ENCODE measurements at regions not wholly inside any gene's neighbourhood (a gene's known extent, or its start where the extent isn't known, plus 50 kb on each side); places are given as distances from the start of the nearest gene placed in this dataset.
A peak's percentile ranks its signal among the peaks of the same experiment; 100 is the strongest.
"Not testable (repeated sequence)": the region's sequence is repeated elsewhere in the genome, so short reads cannot be mapped to it uniquely, and the experiment has no call there.

DNA sequence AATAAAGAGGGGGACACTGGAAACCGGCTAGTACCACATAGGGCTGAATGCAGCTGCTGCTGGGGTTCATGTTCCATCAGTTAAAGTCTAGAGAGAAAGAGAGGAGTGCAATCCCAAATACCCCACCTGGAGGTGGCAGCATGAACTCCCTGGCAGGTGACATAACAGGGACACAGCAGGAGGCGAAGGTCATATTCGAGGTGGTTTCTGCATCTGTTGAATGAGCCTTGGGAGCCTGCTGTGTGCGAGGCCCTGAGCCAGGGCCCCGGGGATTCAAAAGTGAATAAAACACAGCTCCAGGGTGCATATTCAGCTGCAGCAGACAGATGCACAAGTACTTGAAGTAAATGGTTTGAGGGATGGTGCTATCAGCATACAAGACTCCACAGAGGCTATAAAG is 456.8 kb downstream of the SETD4 start:
- no peak for DNase-seq
- intact Hi-C loops (cut with micrococcal nuclease): no loop called here
- ATAC-seq: no peak

DNA sequence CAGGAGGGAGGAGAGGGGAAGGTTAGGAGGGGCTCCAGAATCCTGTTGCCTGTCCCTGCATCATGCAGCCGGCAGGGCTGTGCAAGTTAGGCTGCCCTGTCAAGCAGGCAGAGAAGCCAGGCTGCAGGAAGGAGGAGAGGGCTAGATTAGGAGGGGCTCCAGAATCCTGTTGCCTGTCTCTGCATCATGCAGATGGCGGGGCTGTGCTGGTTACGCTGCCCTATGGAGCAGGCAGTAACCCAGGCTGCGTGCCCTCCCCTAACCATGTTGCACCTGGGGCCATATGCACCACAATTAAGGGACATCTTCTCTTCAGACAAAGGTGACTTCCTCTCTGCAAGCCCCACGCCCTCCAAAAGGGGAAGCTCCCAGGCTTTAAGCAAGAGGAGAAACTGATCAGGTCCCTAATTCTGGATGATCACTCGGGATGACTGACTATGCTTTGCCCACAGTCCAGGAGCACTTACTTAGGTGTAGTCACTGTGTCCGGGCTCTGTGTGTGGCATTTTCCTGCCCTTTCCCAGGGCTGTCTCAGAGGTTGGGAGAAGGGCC is 457.4 kb downstream of the SETD4 start:
- no peak for ATAC-seq
- intact Hi-C loops (cut with micrococcal nuclease): no loop called here
- DNase-seq: peak; percentile 20

DNA sequence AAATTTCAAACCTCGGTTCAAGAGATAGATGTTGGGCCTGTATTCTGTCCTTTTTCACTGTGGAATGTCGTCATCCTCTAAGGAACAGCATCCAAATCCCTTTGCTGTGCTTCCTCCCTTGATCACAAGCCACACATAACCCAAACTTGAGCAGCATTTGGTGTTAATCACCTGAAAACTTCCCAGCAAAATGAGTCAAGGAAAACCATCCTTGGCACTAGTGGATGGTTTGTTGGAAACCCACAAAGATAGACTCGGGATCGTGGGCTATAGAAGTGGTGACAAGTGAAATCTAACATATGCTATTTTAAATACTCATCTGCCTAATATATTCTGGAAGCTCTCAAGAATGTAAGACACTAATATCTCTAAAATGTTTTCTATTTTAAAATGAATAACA is 459.1 kb downstream of the SETD4 start:
- ATAC-seq: no peak
- DNase-seq: no peak
- intact Hi-C loops (cut with micrococcal nuclease): no loop called here

- intact Hi-C loops (cut with micrococcal nuclease): no loop called here
- ATAC-seq (no peak), DNase-seq (no peak)
Observed at GRCh38 chr21:35599164-35599563, 461.2 kb downstream of the SETD4 start.

DNA sequence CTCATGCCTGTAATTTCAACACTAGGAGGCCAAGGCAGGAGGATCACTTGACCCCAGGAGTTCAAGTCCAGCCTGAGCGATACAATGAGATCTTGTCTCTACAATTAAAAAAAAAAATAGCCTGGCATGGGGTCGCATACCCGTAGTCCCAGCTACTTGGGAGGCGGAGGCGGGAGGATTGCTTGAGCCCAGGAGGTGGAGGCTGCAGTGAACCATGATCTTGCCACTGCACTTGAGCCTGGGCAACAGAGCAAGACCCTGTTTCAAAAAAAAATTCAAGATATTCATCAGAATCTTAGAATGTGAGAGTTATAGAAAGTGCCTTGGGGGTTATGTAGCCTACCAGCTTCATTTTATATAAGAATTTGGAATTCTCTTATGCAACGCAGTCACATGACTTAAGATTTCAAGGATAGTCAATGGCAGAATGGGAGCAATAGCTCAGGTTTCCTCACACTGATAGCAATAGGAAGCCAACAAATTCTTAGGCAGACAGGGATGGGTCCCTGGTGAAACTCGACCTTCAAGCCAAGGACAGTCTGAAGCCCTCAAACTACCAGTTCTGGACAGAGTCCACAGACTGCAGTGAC is 462.5 kb downstream of the SETD4 start:
- intact Hi-C loops (cut with micrococcal nuclease): no loop called here
- DNase-seq (no peak), ATAC-seq (no peak)

DNA sequence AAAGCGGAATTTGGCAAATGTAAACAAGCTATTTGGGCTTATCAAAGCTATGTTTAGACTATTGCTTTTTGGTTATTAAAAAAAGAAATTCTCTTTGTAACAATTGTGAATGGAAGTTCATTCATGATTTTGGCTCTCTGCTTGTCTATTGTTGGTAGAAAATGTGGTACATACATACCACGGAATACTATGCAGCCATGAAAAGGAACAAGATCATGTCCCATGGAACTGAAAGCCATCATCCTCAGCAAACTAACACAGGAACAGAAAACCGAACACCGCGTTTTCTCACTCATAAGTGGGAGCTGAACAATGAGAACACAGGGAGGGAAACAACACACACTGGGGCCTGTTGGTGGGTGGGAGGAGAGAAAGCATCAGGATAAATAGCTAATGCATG is 465.4 kb downstream of the SETD4 start:
- intact Hi-C loops (cut with micrococcal nuclease): no loop called here
- no peak for DNase-seq
- ATAC-seq: no peak

DNA sequence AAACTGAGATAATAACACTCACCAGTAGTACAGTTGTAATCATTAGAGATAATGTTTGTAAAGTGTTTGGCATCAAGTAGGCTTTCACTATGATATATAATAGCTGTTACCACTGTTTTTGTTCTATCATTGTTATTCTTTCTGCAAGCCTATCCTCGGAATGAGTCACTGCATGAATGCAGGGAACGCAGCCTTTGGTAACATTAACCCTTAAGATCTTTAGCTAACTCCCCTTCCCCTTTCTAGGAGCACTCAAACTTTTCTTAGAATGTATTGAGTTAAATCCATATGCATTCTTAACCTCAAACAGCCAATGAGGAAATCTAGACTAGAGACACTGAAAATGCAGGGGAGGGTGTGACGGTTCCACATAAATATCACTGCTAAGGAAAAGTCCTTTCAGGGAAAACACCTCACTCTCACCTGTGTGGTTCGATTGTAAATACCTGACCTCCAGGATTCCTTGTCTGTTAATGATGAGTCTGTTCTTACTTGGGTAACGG is 467.3 kb downstream of the SETD4 start:
- ATAC-seq: no peak
- no peak for DNase-seq
- intact Hi-C loops (cut with micrococcal nuclease): no loop called here

DNA sequence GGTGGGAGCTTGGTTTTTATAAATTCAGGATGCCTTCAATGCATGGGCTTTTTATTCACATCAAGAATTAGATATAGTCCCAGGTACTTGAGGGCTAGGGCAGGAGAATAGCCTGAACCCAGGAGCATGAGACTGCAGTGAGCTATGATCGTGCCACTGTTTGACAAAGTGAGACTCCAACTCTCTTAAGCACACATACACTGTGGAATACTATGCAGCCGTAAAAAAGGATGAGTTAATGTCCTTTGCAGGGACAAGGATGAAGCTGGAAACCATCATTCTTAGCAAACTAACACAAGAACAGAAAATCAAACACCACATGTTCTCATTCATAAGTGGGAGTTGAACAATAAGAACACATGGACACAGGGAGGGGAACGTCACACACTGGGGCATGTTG is 470.0 kb downstream of the SETD4 start:
- ATAC-seq; intact Hi-C loops (cut with micrococcal nuclease); DNase-seq: not testable (repeated sequence)

DNA sequence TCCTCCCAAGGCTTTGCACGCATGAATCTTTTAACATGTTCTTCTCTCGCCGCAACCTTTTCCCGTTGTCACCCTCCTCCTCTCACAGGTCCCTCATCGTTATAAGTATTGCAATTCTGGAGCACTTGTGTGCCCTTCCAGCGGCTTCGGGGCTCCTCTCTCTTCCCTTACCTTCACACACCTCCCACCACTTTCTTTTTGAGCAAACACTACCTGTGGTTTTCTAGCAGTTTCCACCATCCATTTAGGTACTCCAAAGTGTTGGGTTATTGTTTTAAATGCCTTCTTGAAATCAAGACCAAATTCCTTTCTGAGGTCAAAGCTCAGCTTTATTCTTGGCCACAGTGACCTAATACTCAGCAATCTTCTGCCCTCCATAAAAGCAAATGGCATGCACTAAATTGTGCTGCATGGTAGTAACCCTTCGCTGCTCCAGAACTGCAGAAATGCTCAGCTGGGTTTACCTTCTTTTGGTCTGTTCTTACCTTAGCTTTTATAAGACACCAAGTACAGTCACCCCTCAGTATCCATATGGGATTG is 472.4 kb downstream of the SETD4 start:
- intact Hi-C loops (cut with micrococcal nuclease): no loop called here
- DNase-seq (no peak), ATAC-seq (no peak)

DNA sequence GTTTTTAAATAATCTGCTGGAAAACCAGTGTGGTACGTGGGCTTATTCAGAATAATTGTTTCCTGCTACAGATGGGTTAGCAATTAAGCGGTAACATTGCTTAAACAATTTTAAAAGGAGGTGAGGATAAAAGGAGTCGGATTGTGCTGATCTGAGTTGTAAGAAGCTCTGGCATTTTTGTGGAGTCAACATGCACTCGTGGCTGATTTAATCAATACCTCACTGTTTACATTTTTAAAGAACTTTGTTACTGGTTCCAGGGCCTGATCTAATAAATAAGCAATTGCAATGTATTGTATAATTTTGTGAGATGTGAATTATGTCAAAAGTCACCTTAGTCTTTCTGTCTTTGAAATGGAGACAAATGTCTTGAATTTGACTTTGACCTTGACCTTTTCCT is 474.0 kb downstream of the SETD4 start:
- ATAC-seq (no peak), DNase-seq (no peak)
- intact Hi-C loops (cut with micrococcal nuclease): no loop called here

DNA sequence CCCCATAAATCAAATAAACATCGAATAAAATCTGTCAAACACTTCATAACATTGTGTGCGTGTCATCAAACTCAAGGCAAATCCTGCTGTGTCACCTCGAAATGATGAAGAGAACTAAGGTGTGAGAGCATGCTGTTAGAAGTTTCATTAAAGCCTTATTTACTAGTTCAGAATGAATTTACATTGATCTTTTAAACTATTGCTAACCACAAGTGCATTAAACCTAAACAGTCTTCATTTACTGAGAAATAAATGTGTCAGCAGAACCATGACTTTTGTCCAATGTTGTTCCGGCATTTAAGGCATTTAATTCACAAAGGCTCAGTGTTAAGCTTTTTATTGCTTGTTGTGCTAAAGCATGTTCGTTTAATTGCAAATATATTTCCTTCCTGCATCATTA is 474.4 kb downstream of the SETD4 start:
- intact Hi-C loops (cut with micrococcal nuclease): no loop called here
- ATAC-seq (no peak), DNase-seq (no peak)

GRCh38 chr21:35585155-35585554 is 475.2 kb downstream of the SETD4 start:
- ATAC-seq: no peak
- intact Hi-C loops (cut with micrococcal nuclease): no loop called here
- no peak for DNase-seq

DNA sequence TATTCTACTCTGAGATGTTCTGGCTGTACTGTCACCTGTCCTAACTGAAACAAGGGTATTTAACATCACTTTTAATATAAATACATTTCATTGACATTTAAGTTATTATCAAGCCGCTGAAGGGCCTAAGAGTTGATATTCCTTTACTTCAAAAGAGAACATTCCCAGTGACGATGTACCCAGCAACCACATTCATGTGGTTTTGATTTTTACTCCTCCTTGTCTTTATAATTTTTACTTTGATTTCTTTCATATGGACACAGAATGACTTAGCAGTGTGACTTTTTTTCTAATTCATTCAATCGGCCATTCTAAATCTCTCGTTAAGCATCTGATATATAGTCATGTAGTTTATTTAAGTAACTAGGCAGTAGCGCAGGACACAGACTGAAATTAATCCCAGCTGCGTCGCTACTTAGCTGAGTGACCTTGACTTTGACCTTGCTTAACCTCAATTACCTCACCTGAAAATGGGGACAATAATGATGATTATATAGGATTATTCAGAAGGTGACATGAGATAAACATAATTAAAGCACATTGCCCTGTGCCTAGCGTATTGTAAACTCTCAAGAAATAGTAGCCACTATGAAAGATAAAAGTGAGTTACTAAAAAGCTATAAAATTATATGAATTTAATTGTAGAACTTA is 476.6 kb downstream of the SETD4 start:
- intact Hi-C loops (cut with micrococcal nuclease): no loop called here
- ATAC-seq (no peak), DNase-seq (no peak)

DNA sequence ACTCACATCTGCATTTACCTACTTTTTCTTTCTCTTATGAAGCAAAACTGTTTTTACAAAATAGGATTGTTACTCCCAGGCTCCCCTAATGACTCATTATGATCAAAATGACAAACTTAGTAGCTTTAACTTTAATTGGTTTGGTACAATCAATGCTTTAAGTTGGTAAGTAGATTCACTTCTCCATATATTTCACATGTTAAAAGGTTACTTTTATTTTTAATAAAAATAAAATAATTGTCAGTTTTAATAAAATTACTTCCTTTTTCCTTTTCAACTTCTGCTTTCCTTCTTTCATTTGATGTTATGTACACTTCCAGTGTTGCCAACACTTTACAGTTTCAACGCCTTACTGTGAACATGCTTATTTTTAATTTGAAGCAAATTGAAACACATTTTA is 477.6 kb downstream of the SETD4 start:
- intact Hi-C loops (cut with micrococcal nuclease): no loop called here
- ATAC-seq (no peak), DNase-seq (no peak)

DNA sequence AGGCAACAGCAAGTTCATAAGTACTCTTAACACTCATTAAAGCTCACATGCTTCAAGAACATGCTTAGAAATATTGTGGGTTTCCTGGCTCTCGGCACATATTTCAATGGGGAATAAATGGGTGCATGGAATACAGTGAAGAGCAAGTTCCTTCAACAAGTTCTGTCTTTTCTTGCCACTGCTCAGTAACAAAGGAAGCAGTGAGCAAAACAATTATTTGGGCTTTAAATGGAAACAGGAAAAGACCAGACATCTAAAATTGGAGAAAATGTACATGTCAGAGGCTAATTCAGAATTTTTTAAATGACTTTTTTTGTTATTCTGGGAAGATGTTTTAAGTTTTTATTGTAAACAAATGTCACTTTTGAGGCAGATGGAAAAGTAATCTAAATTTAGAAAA is 478.7 kb downstream of the SETD4 start:
- ATAC-seq (no peak), DNase-seq (no peak)
- intact Hi-C loops (cut with micrococcal nuclease): no loop called here

DNA sequence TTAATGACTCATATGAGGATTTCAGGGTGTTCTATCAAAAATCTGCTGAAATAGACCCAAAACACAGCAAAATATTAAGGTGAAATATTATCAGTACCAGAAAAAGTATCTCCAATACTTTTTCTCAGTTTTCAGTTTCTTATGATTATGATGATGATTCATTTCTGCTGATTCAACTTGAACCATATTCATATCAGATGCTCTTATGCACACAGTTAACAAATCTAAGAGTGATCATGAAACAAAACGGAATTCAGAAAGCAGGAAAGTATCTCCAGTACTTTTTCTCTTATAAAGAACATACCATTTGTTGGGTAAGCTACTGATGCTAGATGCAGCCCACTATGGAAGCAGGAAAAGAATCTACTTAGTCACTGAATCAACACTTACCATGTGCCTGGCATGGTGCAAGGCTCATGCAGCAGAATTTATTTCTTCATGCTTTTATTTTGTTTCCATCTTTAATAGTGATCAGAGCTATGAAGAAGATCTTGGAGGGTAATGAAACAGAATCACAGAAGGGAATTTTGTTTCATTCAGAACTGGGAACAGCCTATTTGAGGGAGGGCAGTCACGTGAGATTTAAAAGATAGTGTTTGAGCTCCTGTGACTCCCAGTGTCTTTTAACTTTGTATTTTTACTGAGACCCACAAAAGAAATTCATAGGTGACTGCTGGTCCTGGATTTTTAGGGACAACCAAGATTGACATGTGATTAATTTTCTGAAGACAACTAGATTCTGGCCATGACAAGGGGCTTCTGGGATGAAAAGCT is 480.6 kb downstream of the SETD4 start:
- no peak for DNase-seq
- ATAC-seq: no peak
- intact Hi-C loops (cut with micrococcal nuclease): no loop called here

- DNase-seq (no peak), ATAC-seq (no peak)
- intact Hi-C loops (cut with micrococcal nuclease): no loop called here
Observed at GRCh38 chr21:35578831-35579471, 481.4 kb downstream of the SETD4 start.

GRCh38 chr21:35578347-35578782 is 482.0 kb downstream of the SETD4 start:
- DNase-seq (no peak), ATAC-seq (no peak)
- intact Hi-C loops (cut with micrococcal nuclease): no loop called here

DNA sequence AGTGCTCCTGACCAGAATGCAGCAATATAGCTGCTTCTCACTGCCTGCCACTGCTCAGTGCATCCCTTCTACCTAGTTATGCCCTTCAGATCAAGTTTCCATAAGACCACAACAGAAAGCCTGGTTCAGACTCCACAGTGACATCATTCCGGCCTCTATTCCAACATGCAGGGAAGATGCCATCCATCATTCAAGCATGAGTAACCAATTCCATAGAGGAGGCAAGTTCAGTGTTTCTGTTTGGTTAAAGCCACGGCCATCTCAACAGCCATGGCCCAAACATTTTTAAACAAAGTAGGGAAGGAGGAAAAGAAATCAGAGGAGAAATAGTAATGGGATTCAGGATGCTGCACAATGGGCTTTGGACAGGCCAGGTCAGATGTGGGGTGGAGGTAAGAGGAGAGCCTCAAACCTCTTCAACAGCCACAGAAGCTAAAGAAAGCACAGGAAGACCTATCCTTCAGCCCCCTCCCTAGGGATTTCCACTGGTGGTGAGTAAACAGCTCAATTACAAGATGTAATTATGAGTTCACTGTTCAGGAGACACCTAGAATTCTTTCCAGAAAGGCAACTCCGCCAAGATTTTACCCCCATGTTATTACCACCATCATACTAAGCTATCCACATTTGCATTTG is 484.9 kb downstream of the SETD4 start:
- ATAC-seq: no peak
- DNase-seq: no peak
- intact Hi-C loops (cut with micrococcal nuclease): no loop called here
